Fibroblast of lung (primary cell): ENCODE measurements at regions not wholly inside any gene's neighbourhood (a gene's known extent, or its start where the extent isn't known, plus 50 kb on each side); places are given as distances from the start of the nearest gene placed in this dataset.

Source experiments
- CTCF ChIP-seq, 2 donors: IDR thresholded peaks in 1 of 2; conservative IDR thresholded peaks in 1 of 2; 1 replicate in 1 of 2; 2 replicates in 1 of 2; pipeline ENCODE4 v1.5.1; 2011 to 2012; ENCODE audit warnings: low read length in 2 of 2, control low read depth in 1 of 2, inconsistent platforms in 1 of 2, low read depth in 1 of 2, mild to moderate bottlenecking in 1 of 2
- EZH2 ChIP-seq: IDR thresholded peaks from 2 replicates; pipeline ENCODE4 v1.5.1; 2012; ENCODE audit warnings: low read length, control low read depth, mild to moderate bottlenecking; ENCODE audit errors: missing control alignments

GRCh38 chr5:164204338-164204946 lies 699.0 kb downstream of the MAT2B start:
- TF ChIP-seq CTCF (conservative IDR thresholded peaks at IDR 0.05 in 1 of 2, IDR thresholded peaks at IDR 0.05 in 1 of 2; ENCODE audit: low read depth in 1 of 2, low read length in 2 of 2) = no peak
- no peak for TF ChIP-seq EZH2
